CD4-positive, alpha-beta T cell (primary cell): ENCODE measurements at regions not wholly inside any gene's neighbourhood (a gene's known extent, or its start where the extent isn't known, plus 50 kb on each side); places are given as distances from the start of the nearest gene placed in this dataset.

Source experiments
- ATAC-seq: fragments of 200-7000 bp; cut with Tn5 transposase; one replicate; pipeline ENCODE4 v1.10.0; 2022; ENCODE audit warnings: mild to moderate bottlenecking; ENCODE audit not compliant: poor library complexity
- CTCF ChIA-PET: fragments of 350-600 bp; sonication (Branson Sonifier 250); formaldehyde crosslinking; loops from one replicate; lab custom pipeline; 2021; ENCODE audit warnings: antibody characterized with exemption, inconsistent platforms; lab: Charles Lee
- POLR2A ChIA-PET: fragments of 350-600 bp; sonication (Branson Sonifier 250); formaldehyde crosslinking; loops from one replicate; lab custom pipeline; 2021; ENCODE audit warnings: antibody characterized with exemption, inconsistent platforms; lab: Charles Lee
- DNase-seq, 14 experiments: peaks; one replicate each; pipeline ENCODE4 v3.0.0-alpha.2; 2013 to 2020; ENCODE audit warnings: mixed read lengths in 2 of 14
- H3K27ac ChIP-seq, 2 donors: one replicate each; pipeline versions ENCODE4 v1.5.1 to v1.7.0; 2013; ENCODE audit warnings: low read length in 2 of 2, low read depth in 1 of 2, mild to moderate bottlenecking in 1 of 2
- H3K27me3 ChIP-seq, 2 experiments: 1 replicate in 1 of 2; 2 replicates in 1 of 2; pipeline versions ENCODE4 v1.6.1 to v1.7.0; 2013; ENCODE audit warnings: low read length in 2 of 2, control low read depth in 1 of 2, mild to moderate bottlenecking in 1 of 2, moderate library complexity in 1 of 2; ENCODE audit not compliant: insufficient read depth in 2 of 2, control insufficient read depth in 1 of 2
- H3K36me3 ChIP-seq: one replicate; pipeline ENCODE4 v1.6.1; 2013; ENCODE audit warnings: low read length, control low read depth; ENCODE audit not compliant: insufficient read depth
- H3K4me1 ChIP-seq: one replicate; pipeline ENCODE4 v1.6.1; 2013; ENCODE audit warnings: low read length, control low read depth; ENCODE audit not compliant: insufficient read depth
- H3K4me3 ChIP-seq: one replicate; pipeline ENCODE4 v1.5.1; 2013; ENCODE audit warnings: mild to moderate bottlenecking, low read length, moderate library complexity
- H3K9me3 ChIP-seq, 2 experiments: 1 replicate in 1 of 2; 2 replicates in 1 of 2; pipeline versions ENCODE4 v1.6.1 to v1.7.0; 2013; ENCODE audit warnings: low read length in 2 of 2, mild to moderate bottlenecking in 2 of 2, control low read depth in 1 of 2, moderate library complexity in 1 of 2; ENCODE audit not compliant: control insufficient read depth in 1 of 2, insufficient read depth in 1 of 2
- H3K27ac Mint-ChIP-seq: one replicate; pipeline ENCODE4 v1.8.0; 2020; ENCODE audit warnings: mixed read lengths
- H3K27me3 Mint-ChIP-seq: one replicate; pipeline ENCODE4 v1.8.0; 2021; ENCODE audit warnings: mixed read lengths
- H3K36me3 Mint-ChIP-seq: one replicate; pipeline ENCODE4 v1.8.0; 2021; ENCODE audit warnings: low read depth, mixed read lengths
- H3K4me1 Mint-ChIP-seq: one replicate; pipeline ENCODE4 v1.8.0; 2021; ENCODE audit warnings: low read depth, mixed read lengths
- H3K4me3 Mint-ChIP-seq: one replicate; pipeline ENCODE4 v1.8.0; 2020; ENCODE audit warnings: mild to moderate bottlenecking, mixed read lengths
- H3K9me3 Mint-ChIP-seq: one replicate; pipeline ENCODE4 v1.8.0; 2020; ENCODE audit warnings: mixed read lengths
- CTCF ChIP-seq: fragments of 200-600 bp; IDR thresholded peaks from one replicate; pipeline ENCODE4 v1.8.0; 2022; ENCODE audit warnings: antibody characterized with exemption, mild to moderate bottlenecking
- intact Hi-C, 2 experiments: fragments of 100-400 bp; cut with DNase I in 1 of 2; cut with micrococcal nuclease in 1 of 2; formaldehyde crosslinking; loops; one replicate each; pipeline versions ENCODE4 v1.15.1 to v1.9.0; 2023 to 2025; cut with DNase I, micrococcal nuclease

GRCh38 chr2:42927334-42928160 lies 135.2 kb upstream of the HAAO start:
- H3K36me3 Mint-ChIP-seq: no peaks in the 10 kb centered on the region
- no peak overlapping the region for H3K27ac Mint-ChIP-seq
- DNase-seq (no peak), ATAC-seq (no peak)
- intact Hi-C loops: no loop called here
- H3K4me1 Mint-ChIP-seq: no peaks in the 10 kb centered on the region
- no peaks in the 10 kb centered on the region for H3K27me3 Mint-ChIP-seq
- Histone ChIP-seq H3K27me3 (no peaks in the 10 kb centered on the region), H3K36me3 (no peaks in the 10 kb centered on the region), H3K4me1 (no peaks in the 10 kb centered on the region), H3K27ac (no peak overlapping the region), H3K4me3 (no peak overlapping the region), H3K9me3 (no peaks in the 10 kb centered on the region)
- ChIA-PET CTCF (no interaction called here), POLR2A (no interaction called here)
- no peak overlapping the region for H3K4me3 Mint-ChIP-seq
- no peak for TF ChIP-seq CTCF
- no peaks in the 10 kb centered on the region for H3K9me3 Mint-ChIP-seq

GRCh38 chr2:42926434-42927333 lies 134.3 kb upstream of the HAAO start:
- ChIA-PET POLR2A (no interaction called here), CTCF (no interaction called here)
- Mint-ChIP-seq H3K4me3 (no peak overlapping the region), H3K9me3 (no peaks in the 10 kb centered on the region), H3K4me1 (no peaks in the 10 kb centered on the region), H3K27me3 (no peaks in the 10 kb centered on the region), H3K27ac (no peak overlapping the region), H3K36me3 (no peaks in the 10 kb centered on the region)
- Histone ChIP-seq H3K4me1 (no peaks in the 10 kb centered on the region), H3K36me3 (no peaks in the 10 kb centered on the region), H3K27me3 (no peaks in the 10 kb centered on the region), H3K27ac (no peak overlapping the region), H3K9me3 (no peaks in the 10 kb centered on the region), H3K4me3 (no peak overlapping the region)
- no peak for TF ChIP-seq CTCF
- DNase-seq (no peak), ATAC-seq (no peak)
- intact Hi-C loops: no loop called here

GRCh38 chr2:42925742-42926433 lies 133.5 kb upstream of the HAAO start:
- POLR2A ChIA-PET: no interaction called here
- intact Hi-C loops: no loop called here
- H3K9me3 ChIP-seq: no peaks in the 10 kb centered on the region
- no peaks in the 10 kb centered on the region for H3K36me3 ChIP-seq
- H3K4me1 ChIP-seq: no peaks in the 10 kb centered on the region
- no peak for DNase-seq
- Mint-ChIP-seq H3K27me3 (no peaks in the 10 kb centered on the region), H3K4me3 (no peak overlapping the region), H3K36me3 (no peaks in the 10 kb centered on the region), H3K27ac (no peak overlapping the region), H3K4me1 (no peaks in the 10 kb centered on the region), H3K9me3 (no peaks in the 10 kb centered on the region)
- ATAC-seq: no peak
- no peaks in the 10 kb centered on the region for H3K27me3 ChIP-seq
- no peak overlapping the region for H3K4me3 ChIP-seq
- H3K27ac ChIP-seq: no peak overlapping the region
- CTCF ChIA-PET: no interaction called here
- no peak for TF ChIP-seq CTCF
